ENCODE measurements at regions not wholly inside any gene's neighbourhood (a gene's known extent, or its start where the extent isn't known, plus 50 kb on each side); places are given as distances from the start of the nearest gene placed in this dataset.

DNA sequence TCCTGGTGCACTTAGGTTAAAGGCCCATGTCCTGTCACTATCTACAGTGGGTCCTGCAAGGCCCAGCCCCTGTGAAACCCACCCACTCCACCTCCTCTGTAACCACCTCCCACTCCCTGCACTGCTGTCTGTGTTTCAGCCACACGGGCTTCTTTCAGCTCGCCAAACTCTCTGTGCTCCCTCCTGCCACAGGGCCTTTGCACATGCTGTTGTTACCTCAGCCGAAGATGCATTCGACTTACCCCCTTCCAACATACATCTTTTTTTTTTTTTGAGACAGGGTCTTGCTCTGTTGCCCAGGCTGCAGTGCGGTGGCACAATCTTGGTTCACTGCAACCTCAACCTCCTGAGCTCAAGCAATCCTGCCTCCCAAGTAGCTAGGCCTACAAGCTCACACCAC lies 76.5 kb upstream of the RPL38 start:
- DNase-seq (ENCODE audit: low read depth in 1 of 2, low spot score in 2 of 2) = no peak
- no peak overlapping the region for H2BK20ac ChIP-seq (ENCODE audit: low read length)
- H3K9ac ChIP-seq (replicated peaks in 1 of 4; ENCODE audit: extremely low read depth in 1 of 4, low read depth in 3 of 4, low read length in 3 of 4) = no peak overlapping the region
- no peak overlapping the region for H3K18ac ChIP-seq (ENCODE audit: extremely low read depth, low read length)
- no peaks in the 10 kb centered on the region for H3K36me3 ChIP-seq (ENCODE audit: control insufficient read depth in 2 of 4, insufficient read depth in 4 of 4, low read length in 3 of 4)
- no peaks in the 10 kb centered on the region for H4K20me1 ChIP-seq (replicated peaks in 1 of 2; ENCODE audit: control insufficient read depth in 1 of 2, insufficient read depth in 2 of 2, low read length in 2 of 2)
- ChIA-PET CTCF (ENCODE audit: partially characterized antibody) (interaction anchor here (0.8 to 1.8 kb wide), 6 partner anchors 7 to 279 kb away, joined by 3 to 6 read pairs (median 4); no protein-coding TSS in a partner anchor), POLR2A (ENCODE audit: partially characterized antibody) (interaction anchor here (0.6 kb wide), 1 partner anchor 1482 kb away, joined by 3 read pairs; no protein-coding TSS in a partner anchor)
- H2BK12ac ChIP-seq (ENCODE audit: low read depth, low read length) = no peak overlapping the region
- H2BK120ac ChIP-seq (replicated peaks; ENCODE audit: low read depth, low read length) = no peak overlapping the region
- no peak overlapping the region for H3K4me2 ChIP-seq (ENCODE audit: insufficient read depth in 1 of 2, low read depth in 2 of 2, low read length in 2 of 2)
- TF ChIP-seq SUZ12 (IDR thresholded peaks at IDR 0.05; ENCODE audit: low read length) (no peak), KDM1A (IDR thresholded peaks at IDR 0.05; ENCODE audit: borderline replicate concordance, low read length) (peak; percentile 77; the same call in 1 of the 2 replicates)
- H3K9me3 ChIP-seq (ENCODE audit: insufficient read depth in 2 of 2, low read depth in 1 of 2, low read length in 1 of 2) = no peaks in the 10 kb centered on the region
- no peak for FAIRE-seq
- H2AFZ ChIP-seq (ENCODE audit: low read length) = no peak overlapping the region
- no peaks in the 10 kb centered on the region; the same call in 1 of the 2 replicates for H3K23me2 ChIP-seq (ENCODE audit: low read depth, low read length)
- no peak overlapping the region for H2AK5ac ChIP-seq (ENCODE audit: low read depth, low read length)
- H3K79me1 ChIP-seq (ENCODE audit: low read depth, low read length) = no peaks in the 10 kb centered on the region
- no peak overlapping the region for H3K4ac ChIP-seq (replicated peaks; ENCODE audit: insufficient read length, low read depth, low read length)
- no peak overlapping the region for H3K14ac ChIP-seq (ENCODE audit: insufficient read length)
- no peak overlapping the region for H3K56ac ChIP-seq (replicated peaks; ENCODE audit: insufficient read length, low read depth, low read length)
- no peaks in the 10 kb centered on the region for H3K79me2 ChIP-seq (ENCODE audit: control insufficient read depth in 1 of 2, insufficient read depth in 2 of 2, low read length in 2 of 2)
- no peak overlapping the region for H4K91ac ChIP-seq (replicated peaks; ENCODE audit: insufficient read length, low read length)
- no peak overlapping the region for H3K23ac ChIP-seq (ENCODE audit: insufficient read length)
- H3K4me1 ChIP-seq (replicated peaks in 1 of 4; ENCODE audit: control insufficient read depth in 3 of 4, insufficient read depth in 4 of 4, low read length in 3 of 4) = no peaks in the 10 kb centered on the region; a peak in 1 of 7 replicates
- no peak overlapping the region for H2BK15ac ChIP-seq (ENCODE audit: low read length)
- no peak overlapping the region for H4K8ac ChIP-seq (ENCODE audit: extremely low read depth, insufficient read depth, low read length)
- H2BK5ac ChIP-seq (ENCODE audit: low read depth, low read length) = no peak overlapping the region
- no peak overlapping the region for H3K4me3 ChIP-seq (ENCODE audit: extremely low read depth in 1 of 4, insufficient read depth in 2 of 4, low read depth in 3 of 4, low read length in 4 of 4)
- H3K27ac ChIP-seq (ENCODE audit: low read depth, low read length) = no peak overlapping the region
- no peak overlapping the region for H4K5ac ChIP-seq (ENCODE audit: insufficient read length, low read depth, low read length)
- WGBS, 2 experiments (ENCODE audit: extremely low coverage in 1 of 2, insufficient coverage in 1 of 2, insufficient read length in 1 of 2, insufficient replicate concordance in 2 of 2, low coverage in 1 of 2, low lambda C conversion rate in 2 of 2, missing lambda C conversion rate in 1 of 2) = 87% methylated on average over 4 of the region's 5 CpGs; no CpG with 5 or more reads in 1 of the 2 experiments
- no peaks in the 10 kb centered on the region for H3K27me3 ChIP-seq (replicated peaks in 1 of 4; ENCODE audit: control insufficient read depth in 3 of 4, extremely low read depth in 1 of 4, insufficient read depth in 3 of 4, low read length in 3 of 4)
